GM12875 (cell line): ENCODE measurements at regions not wholly inside any gene's neighbourhood (a gene's known extent, or its start where the extent isn't known, plus 50 kb on each side); places are given as distances from the start of the nearest gene placed in this dataset.

Source experiments
- H3K4me3 ChIP-seq: one replicate; pipeline ENCODE4 v1.5.1; 2011; ENCODE audit warnings: low read depth, low read length, control low read depth
- TF ChIP-seq, protein P1 (sequence below): IDR thresholded peaks from 2 replicates; pipeline ENCODE4 v1.5.1; 2011; ENCODE audit warnings: low read depth, mild to moderate bottlenecking, control low read depth, inconsistent platforms, low read length, moderate library complexity, borderline replicate concordance; ENCODE audit not compliant: insufficient read depth

- TF ChIP-seq, protein P1, sequence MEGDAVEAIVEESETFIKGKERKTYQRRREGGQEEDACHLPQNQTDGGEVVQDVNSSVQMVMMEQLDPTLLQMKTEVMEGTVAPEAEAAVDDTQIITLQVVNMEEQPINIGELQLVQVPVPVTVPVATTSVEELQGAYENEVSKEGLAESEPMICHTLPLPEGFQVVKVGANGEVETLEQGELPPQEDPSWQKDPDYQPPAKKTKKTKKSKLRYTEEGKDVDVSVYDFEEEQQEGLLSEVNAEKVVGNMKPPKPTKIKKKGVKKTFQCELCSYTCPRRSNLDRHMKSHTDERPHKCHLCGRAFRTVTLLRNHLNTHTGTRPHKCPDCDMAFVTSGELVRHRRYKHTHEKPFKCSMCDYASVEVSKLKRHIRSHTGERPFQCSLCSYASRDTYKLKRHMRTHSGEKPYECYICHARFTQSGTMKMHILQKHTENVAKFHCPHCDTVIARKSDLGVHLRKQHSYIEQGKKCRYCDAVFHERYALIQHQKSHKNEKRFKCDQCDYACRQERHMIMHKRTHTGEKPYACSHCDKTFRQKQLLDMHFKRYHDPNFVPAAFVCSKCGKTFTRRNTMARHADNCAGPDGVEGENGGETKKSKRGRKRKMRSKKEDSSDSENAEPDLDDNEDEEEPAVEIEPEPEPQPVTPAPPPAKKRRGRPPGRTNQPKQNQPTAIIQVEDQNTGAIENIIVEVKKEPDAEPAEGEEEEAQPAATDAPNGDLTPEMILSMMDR, result no peak
- H3K4me3 ChIP-seq, result no peak overlapping the region
Observed at GRCh38 chr6:6525933-6526332, 62.6 kb upstream of the LY86 start.

DNA sequence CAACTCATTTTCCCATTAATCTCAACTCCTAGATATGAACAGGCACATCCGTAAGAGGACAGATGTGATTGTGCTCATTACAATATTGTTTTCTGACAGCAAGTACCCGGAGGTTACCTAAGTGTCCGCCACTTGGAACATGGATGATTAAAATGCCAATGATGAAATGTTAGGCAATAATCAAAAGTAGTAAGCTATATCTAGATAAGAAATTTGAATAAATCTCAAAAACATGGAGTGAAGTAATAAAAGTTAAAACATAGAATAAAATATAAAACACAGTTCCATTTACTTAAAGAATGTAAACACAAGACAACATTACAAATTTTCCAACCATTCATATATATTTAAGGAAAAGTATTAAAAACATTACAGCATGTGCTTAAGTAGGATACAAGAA, 59.2 kb upstream of the LY86 start:
- TF ChIP-seq, protein P1, result no peak
- H3K4me3 ChIP-seq, result no peak overlapping the region

DNA sequence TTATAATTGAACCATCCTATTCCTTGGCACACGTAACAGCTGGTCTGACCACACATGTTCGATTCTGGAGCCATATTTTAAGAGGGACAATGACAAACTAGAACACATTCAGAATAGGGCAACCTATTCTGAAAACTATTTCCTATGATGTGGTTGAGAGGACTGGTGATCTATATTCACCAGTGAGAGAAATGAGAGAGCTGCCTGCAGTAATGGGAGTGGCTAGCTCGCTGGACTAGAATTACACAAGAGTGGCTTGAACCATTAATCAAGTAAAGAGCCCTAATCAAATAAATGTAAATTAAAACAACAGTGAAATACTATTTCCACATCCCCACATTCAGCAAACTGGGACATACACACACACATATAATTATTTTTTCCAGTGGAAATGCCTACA, 55.3 kb upstream of the LY86 start:
- H3K4me3 ChIP-seq, result no peak overlapping the region
- TF ChIP-seq, protein P1, result no peak

- H3K4me3 ChIP-seq, result no peak overlapping the region
- TF ChIP-seq, protein P1, result no peak
Observed at GRCh38 chr6:6534399-6534798, 54.1 kb upstream of the LY86 start.

DNA sequence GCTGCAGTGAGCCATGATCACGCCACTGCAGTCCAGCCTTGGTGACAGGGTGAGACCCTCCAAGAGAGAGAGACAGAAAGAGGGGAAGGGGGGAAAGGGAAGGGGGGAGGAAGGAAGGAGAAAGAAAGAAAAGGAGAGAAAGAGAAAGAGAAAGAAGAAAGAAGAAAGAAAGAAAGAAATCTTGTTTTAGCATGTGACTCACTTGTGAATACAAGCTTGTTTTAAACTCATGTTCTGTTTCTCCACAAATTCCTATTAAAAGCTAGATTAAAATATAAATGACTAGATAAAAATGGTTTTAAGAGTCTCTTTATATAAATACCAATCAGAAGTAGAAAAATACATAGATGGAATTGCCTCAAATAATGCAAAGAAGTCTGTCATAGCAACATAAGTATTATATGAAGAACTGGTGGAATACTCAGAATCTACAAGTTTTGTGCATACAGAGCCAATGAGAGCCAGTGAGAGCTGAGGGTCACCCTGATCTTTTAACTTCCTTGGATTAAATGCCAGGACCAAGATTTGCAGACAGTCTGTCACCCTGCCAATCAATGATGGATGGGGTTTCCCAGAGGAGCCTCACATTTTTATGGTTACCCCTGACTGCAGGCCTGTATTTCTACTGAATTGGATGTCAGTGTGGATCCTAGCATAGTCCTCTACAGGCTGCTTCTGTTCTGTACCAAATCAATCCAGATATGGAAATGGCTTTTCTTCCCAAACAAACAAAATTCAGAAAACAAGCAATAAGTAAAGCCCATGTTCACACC, 50.8 kb upstream of the LY86 start:
- no peak overlapping the region for H3K4me3 ChIP-seq
- TF ChIP-seq, protein P1, result no peak

- TF ChIP-seq, protein P1, result no peak
- H3K4me3 ChIP-seq, result no peak overlapping the region
Observed at GRCh38 chr6:6538261-6538660, 50.3 kb upstream of the LY86 start.
